Gastroesophageal sphincter (tissue), 4 donors: ENCODE measurements at regions not wholly inside any gene's neighbourhood (a gene's known extent, or its start where the extent isn't known, plus 50 kb on each side); places are given as distances from the start of the nearest gene placed in this dataset.

Experiments used
- ATAC-seq: fragments of 150-250 bp; one replicate; pipeline ENCODE4 v1.9.1; 2016; ENCODE audit warnings: mild to moderate bottlenecking, moderate library complexity
- H3K27ac ChIP-seq, 4 donors: fragments of 200-600 bp; sonication (generic) in 3 of 4; 1 replicate in 3 of 4; 2 replicates in 1 of 4; pipeline ENCODE4 v1.5.1; 2016 to 2019
- H3K27me3 ChIP-seq: fragments of 200-600 bp; sonication (generic); one replicate; pipeline ENCODE4 v1.5.1; 2019
- H3K36me3 ChIP-seq, 2 donors: fragments of 200-600 bp; sonication (generic); one replicate each; pipeline ENCODE4 v1.5.1; 2019; ENCODE audit warnings: control low read depth in 1 of 2
- H3K4me1 ChIP-seq, 3 donors: fragments of 200-600 bp; sonication (generic); 1 replicate in 2 of 3; 2 replicates in 1 of 3; pipeline ENCODE4 v1.5.1; 2016 to 2019; ENCODE audit warnings: control low read depth in 2 of 3
- H3K4me3 ChIP-seq, 2 donors: fragments of 200-600 bp; sonication (generic); one replicate each; pipeline ENCODE4 v1.5.1; 2019; ENCODE audit warnings: mild to moderate bottlenecking in 1 of 2, moderate library complexity in 1 of 2
- H3K9me3 ChIP-seq, 3 donors: fragments of 200-600 bp; sonication (generic); one replicate each; pipeline ENCODE4 v1.5.1; 2017 to 2019; ENCODE audit warnings: control low read depth in 2 of 3
- EP300 ChIP-seq: sonication (generic); formaldehyde crosslinking; IDR thresholded peaks from one replicate; pipeline ENCODE4 v1.6.1; 2017; ENCODE audit warnings: antibody characterized with exemption, mild to moderate bottlenecking
- POLR2A ChIP-seq, 2 donors: fragments of 450-650 bp; IDR thresholded peaks; one replicate each; pipeline ENCODE4 v1.6.1; 2017; ENCODE audit warnings: antibody characterized with exemption in 2 of 2, mild to moderate bottlenecking in 2 of 2, moderate library complexity in 1 of 2
- POLR2AphosphoS5 ChIP-seq: sonication (generic); formaldehyde crosslinking; IDR thresholded peaks from one replicate; pipeline ENCODE4 v1.6.1; 2017; ENCODE audit warnings: antibody characterized with exemption
- WGBS, 2 donors: methylation state at CpG; one replicate each; pipeline ENCODE4 v1.1.5; 2018; ENCODE audit warnings: low coverage in 1 of 2; 5-methylcytosine and 5-hydroxymethylcytosine counted together
- TF ChIP-seq, protein P1 (sequence below), 4 experiments: fragments of 200-600 bp in 2 of 4; fragments of 450-650 bp in 2 of 4; sonication (generic) in 1 of 4; IDR thresholded peaks; one replicate each; pipeline ENCODE4 v1.5.1; 2017 to 2019; ENCODE audit warnings: antibody characterized with exemption in 4 of 4, mild to moderate bottlenecking in 2 of 4, moderate library complexity in 2 of 4

DNA sequence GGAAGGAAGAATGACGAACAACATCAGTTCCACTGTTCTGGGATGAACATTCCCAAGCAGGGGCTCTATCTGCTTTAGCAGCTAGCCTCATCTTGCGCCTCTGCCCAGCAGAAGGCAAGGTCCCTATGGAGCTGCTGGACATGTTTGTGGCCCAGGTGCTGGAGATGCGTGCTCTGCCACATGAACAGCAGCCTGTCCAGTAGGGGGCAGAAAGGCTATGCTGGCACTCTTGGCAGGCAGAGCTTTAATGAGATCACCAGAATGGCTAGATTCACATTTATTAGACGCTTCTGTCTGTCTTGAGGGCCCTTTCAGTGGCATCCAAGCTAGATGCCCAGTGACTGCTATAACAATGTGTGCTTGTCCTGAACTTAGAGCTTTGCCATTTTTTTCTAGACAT lies 1826.0 kb downstream of the STIM2 start:
- Histone ChIP-seq H3K27me3 (no peaks in the 10 kb centered on the region), H3K4me3 (no peak overlapping the region), H3K27ac (no peak overlapping the region), H3K36me3 (no peaks in the 10 kb centered on the region), H3K4me1 (no peaks in the 10 kb centered on the region), H3K9me3 (no peaks in the 10 kb centered on the region)
- ATAC-seq, result no peak
- WGBS, 2 donors, result 70 to 100% methylated on average over 1 to 2 of the region's 4 CpGs
- TF ChIP-seq EP300 (no peak), POLR2AphosphoS5 (no peak)
- TF ChIP-seq, protein P1, sequence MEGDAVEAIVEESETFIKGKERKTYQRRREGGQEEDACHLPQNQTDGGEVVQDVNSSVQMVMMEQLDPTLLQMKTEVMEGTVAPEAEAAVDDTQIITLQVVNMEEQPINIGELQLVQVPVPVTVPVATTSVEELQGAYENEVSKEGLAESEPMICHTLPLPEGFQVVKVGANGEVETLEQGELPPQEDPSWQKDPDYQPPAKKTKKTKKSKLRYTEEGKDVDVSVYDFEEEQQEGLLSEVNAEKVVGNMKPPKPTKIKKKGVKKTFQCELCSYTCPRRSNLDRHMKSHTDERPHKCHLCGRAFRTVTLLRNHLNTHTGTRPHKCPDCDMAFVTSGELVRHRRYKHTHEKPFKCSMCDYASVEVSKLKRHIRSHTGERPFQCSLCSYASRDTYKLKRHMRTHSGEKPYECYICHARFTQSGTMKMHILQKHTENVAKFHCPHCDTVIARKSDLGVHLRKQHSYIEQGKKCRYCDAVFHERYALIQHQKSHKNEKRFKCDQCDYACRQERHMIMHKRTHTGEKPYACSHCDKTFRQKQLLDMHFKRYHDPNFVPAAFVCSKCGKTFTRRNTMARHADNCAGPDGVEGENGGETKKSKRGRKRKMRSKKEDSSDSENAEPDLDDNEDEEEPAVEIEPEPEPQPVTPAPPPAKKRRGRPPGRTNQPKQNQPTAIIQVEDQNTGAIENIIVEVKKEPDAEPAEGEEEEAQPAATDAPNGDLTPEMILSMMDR (IDR thresholded peaks at IDR 0.05), result no peak

DNA sequence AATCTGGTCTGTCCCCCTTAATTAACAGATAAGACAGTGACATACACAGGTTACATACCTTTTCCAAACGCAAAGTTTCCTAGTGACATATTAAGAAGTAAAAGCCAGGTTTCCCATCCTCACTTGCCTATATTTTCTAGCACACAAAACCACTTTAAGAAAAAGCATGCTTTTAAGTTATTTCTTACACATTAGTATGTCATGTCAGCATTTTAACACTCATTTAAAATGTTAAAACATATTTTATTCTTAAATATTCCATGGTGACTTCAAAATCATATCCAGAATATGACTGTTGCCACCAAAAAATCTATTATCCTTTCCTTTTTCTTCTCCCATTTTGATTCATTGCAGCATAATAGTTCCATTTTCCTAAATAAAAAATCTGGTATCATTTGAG lies 1830.2 kb downstream of the STIM2 start:
- H3K9me3 ChIP-seq, result no peaks in the 10 kb centered on the region
- H3K36me3 ChIP-seq, result no peaks in the 10 kb centered on the region
- WGBS, 2 donors, result 53 to 64% methylated on average over 1 of the region's 1 CpG
- ATAC-seq, result no peak
- no peak overlapping the region for H3K4me3 ChIP-seq
- no peak overlapping the region for H3K27ac ChIP-seq
- no peak for TF ChIP-seq EP300
- no peak for TF ChIP-seq POLR2AphosphoS5
- TF ChIP-seq, protein P1 (IDR thresholded peaks at IDR 0.05), result no peak
- no peak for TF ChIP-seq POLR2A (IDR thresholded peaks at IDR 0.05)
- H3K4me1 ChIP-seq, result no peaks in the 10 kb centered on the region
- H3K27me3 ChIP-seq, result no peaks in the 10 kb centered on the region

DNA sequence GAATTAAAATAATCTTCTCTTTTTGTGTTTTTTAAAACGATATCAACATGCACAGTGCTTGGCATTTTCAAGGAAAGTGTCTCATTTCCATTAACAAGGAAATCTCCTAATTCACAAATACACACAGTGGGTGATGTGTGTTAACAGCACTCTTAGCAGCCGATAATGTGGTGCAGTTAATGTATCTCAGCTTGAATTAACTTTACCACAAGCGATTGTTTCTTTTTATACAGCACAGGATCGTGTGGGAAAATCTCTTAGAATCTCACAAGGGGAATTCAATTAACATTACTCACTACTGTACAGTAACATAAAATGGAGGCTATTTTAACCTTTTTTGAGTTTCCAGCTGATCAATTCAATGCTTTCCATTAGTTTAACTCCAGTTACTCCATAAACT lies 1841.9 kb downstream of the STIM2 start:
- H3K36me3 ChIP-seq, result no peaks in the 10 kb centered on the region
- 59 to 84% methylated on average over 4 of the region's 4 CpGs for WGBS, 2 donors
- ATAC-seq, result no peak
- no peaks in the 10 kb centered on the region for H3K27me3 ChIP-seq
- H3K4me3 ChIP-seq, result no peak overlapping the region
- TF ChIP-seq, protein P1 (IDR thresholded peaks at IDR 0.05), result no peak
- TF ChIP-seq EP300 (no peak), POLR2A (IDR thresholded peaks at IDR 0.05) (no peak), POLR2AphosphoS5 (no peak)
- no peaks in the 10 kb centered on the region for H3K4me1 ChIP-seq
- H3K9me3 ChIP-seq, result no peaks in the 10 kb centered on the region
- no peak overlapping the region for H3K27ac ChIP-seq

DNA sequence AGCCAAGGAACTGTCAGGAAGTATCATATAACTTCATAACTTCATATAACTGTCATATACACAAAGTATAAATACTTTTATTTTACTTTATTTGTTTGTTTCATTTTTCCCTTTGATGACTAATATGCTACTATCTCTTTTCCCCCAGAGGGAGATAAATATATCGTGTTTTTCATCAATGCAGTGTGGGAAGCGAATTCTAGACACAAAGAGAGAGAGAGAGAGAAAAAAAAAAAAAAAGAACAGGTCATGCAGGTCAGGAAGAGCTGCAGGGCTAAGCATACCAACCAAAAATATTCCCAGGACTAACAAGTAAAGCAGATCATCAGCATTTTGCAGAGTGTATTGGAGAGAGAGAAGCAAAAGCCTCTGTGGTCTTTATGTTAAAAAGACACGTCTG lies 1849.2 kb downstream of the STIM2 start:
- H3K9me3 ChIP-seq, result no peaks in the 10 kb centered on the region
- TF ChIP-seq POLR2AphosphoS5 (no peak), POLR2A (IDR thresholded peaks at IDR 0.05) (no peak), EP300 (no peak)
- TF ChIP-seq, protein P1 (IDR thresholded peaks at IDR 0.05), result no peak
- H3K27ac ChIP-seq, result no peak overlapping the region
- H3K27me3 ChIP-seq, result no peaks in the 10 kb centered on the region
- H3K4me3 ChIP-seq, result no peak overlapping the region
- 46 to 59% methylated on average over 3 of the region's 3 CpGs for WGBS, 2 donors
- H3K36me3 ChIP-seq, result no peaks in the 10 kb centered on the region
- no peak for ATAC-seq
- H3K4me1 ChIP-seq, result no peaks in the 10 kb centered on the region

DNA sequence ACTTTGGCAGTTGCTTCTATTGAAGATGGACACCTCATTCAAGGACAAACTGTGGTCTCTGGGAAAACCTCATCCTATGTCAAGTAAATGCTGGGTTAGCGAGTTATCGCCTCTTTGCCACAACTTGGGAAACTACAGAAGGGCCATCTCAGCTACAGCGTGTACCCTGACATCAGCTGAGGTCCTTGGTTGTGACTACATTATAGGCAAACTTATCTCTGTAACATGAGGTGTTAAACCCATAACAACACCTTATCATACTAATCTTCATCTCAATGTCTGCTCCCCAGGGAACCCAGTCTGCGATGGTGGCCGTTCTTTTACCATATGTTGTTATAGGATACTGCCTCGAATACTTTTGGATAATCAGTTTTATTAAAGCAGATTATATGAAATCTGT lies 1862.7 kb downstream of the STIM2 start:
- no peak for ATAC-seq
- H3K36me3 ChIP-seq, result no peaks in the 10 kb centered on the region
- TF ChIP-seq EP300, result no peak
- no peak for TF ChIP-seq POLR2AphosphoS5
- TF ChIP-seq, protein P1 (IDR thresholded peaks at IDR 0.05), result no peak
- no peak for TF ChIP-seq POLR2A (IDR thresholded peaks at IDR 0.05)
- H3K4me3 ChIP-seq, result no peak overlapping the region
- no peak overlapping the region for H3K27ac ChIP-seq
- WGBS, 2 donors, result 78 to 85% methylated on average over 3 to 6 of the region's 6 CpGs
- H3K9me3 ChIP-seq, result no peaks in the 10 kb centered on the region
- H3K27me3 ChIP-seq, result no peaks in the 10 kb centered on the region
- H3K4me1 ChIP-seq, result no peaks in the 10 kb centered on the region
